RKO (cell line): ENCODE measurements at regions not wholly inside any gene's neighbourhood (a gene's known extent, or its start where the extent isn't known, plus 50 kb on each side); places are given as distances from the start of the nearest gene placed in this dataset.

Source experiments
- DNase-seq: peaks from one replicate; pipeline ENCODE4 v3.0.0-alpha.2; 2016; ENCODE audit warnings: low spot score

DNA sequence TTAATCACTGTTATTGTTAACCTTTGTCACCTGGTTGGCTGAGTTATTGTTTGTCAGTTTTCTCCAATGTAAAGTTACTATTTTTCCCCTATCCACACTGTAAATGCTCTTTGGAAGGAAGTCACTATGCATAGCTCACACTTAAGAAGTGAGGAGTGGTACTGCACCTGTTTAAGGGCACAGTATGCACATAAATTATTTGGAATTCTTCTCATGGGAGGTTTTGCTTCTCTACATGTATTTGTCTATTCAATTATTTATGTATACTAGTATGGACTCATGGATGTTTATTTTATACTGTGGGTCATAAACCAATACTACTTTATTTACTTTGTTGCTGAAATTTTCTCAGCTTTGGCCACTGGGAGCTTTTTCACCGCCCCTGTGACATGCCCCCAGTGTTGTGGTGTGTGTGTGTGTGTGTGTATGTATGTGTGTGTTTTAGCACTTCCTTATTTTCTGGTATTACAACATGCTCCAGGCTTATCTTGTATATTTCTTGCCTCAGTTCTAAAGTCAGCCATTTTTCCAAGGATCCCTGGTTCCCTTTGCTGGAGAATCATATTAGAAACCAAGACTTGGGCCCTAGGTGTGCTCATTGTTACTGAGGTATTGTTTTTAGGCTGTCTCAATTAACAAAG, 290.5 kb downstream of the KBTBD8 start:
- DNase-seq = no peak

DNA sequence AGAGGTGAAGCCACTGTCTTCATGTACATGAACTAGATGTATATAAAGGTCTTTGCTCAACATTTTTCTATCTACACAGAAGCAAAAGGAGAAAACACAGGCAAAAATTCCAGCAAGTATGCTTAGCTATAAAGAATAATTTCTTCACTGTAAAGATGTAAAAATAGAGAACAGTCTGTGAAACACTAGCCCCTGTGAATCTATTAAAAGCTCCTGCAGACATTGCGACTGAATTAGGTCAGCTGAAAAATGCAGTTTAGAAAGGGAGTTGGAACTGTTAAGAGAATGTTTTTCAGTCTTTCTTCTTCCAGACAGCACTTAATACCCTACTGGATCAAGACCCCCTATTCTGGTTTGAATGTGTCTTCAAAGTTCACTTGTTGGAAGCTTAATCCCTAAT, 291.5 kb downstream of the KBTBD8 start:
- DNase-seq = no peak

DNA sequence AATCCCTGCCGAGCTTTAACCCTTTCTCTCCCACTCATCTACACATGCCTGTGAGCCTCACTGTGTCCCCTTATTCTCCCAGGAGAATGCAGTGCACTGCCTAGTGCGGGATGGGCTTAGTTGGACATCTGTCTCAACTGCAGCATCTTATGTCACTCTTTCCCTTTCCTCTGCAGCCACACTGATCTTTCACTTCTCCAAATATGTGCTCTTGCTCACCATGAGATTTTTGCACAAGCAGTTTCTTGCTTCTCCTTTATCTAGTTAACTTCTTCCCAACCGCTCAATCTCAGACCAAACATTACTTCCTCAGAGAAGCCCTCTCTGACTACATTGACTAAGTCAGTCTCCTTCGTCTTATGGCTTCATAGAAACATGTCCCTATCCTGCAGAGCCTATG, 292.3 kb downstream of the KBTBD8 start:
- no peak for DNase-seq

DNA sequence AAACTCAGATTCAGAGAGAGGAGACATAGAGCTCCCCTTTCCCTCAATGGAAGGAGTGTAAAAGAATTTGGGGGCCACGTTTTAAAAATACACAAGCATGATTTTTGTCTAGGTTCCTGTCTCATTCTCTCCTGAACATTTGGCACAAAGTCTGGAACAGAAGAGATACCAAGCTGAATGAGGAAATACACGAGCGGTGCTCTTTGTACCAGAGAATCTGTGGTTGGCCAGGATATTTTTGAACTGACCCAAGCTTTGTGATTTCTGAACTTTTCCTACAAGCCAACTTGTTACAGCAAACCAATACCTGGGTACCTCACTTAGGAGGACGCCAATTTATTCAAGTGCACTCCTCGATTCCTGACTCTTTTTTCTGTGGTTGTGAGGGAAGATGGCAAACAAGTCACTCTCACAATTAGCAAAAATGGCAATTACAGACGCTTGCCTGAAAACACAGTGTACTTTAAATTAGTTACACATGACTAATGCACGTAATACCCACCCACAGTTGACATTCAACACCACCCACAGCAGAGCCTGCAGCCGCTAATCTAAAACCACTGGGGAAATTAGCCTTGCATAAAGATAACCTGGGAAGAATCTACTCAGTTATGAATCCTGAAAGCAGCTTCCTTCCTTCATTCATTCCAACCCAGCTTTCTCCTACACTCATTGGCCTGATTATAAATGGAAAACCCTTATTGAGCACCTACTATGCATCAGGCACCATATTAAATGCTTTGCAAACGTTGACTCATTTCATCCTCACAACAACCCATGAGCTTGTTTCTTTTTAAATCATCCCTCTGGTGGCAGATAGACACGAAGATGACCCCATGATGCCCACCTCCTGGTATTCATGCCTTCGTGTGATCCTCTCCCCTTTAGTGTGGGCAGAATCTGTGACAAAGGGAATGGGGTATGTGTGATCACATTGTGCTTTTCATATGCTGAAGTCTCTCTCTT, 293.5 kb downstream of the KBTBD8 start:
- no peak for DNase-seq

DNA sequence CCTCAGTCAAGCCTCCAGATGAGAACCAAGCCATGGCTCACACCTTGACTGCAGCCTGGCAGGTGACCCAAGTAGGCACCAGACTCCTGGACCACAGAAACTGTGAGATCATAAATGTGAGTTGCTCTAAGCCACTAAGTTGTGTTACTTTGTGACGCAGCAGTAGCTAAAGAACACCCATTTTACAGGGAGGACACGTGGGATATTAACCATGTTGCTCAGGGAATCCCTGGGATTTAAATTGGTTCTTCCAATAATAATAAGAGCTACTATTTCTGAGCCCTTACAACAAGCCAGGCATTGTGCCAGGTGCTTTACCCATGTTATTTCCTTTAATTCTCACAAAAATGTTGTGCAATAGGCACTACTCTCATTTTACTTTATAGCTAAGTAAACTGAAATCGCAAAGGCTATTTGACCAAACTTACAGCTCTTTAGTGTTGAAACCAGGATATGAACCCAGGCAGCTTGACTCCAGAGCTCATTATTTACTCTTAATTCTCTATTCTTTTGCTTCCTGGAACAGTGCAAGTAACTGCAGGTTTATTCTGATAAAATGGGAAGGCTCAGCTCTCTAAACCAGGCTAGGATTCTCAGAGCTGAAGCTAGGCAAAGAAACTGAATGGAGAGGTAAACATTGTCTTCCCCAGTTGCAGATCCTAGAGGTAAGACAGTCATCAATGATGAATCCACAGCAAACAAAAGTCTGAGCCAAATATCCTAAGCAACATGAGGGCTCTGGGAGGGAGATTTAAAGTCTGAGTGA, 294.4 kb downstream of the KBTBD8 start:
- no peak for DNase-seq

DNA sequence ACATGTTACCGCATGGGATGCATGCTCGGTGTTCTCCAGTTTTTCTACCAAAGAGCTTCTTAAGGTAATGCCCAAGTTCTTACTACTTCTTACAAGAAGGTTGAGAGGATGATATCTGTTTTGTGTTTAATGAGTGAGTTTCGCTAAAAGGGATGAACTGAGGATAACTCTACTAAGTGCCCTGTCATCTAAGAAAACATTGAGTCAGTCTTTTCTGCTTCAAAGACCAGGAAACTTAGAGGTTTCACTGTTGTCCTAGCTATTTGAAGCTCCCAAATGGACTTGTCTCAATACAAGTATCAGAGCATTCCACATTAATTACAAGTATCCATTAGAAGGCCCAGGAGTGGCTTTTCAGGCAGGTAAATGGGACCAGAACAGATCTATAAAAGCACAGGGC, 296.2 kb downstream of the KBTBD8 start:
- no peak for DNase-seq

DNA sequence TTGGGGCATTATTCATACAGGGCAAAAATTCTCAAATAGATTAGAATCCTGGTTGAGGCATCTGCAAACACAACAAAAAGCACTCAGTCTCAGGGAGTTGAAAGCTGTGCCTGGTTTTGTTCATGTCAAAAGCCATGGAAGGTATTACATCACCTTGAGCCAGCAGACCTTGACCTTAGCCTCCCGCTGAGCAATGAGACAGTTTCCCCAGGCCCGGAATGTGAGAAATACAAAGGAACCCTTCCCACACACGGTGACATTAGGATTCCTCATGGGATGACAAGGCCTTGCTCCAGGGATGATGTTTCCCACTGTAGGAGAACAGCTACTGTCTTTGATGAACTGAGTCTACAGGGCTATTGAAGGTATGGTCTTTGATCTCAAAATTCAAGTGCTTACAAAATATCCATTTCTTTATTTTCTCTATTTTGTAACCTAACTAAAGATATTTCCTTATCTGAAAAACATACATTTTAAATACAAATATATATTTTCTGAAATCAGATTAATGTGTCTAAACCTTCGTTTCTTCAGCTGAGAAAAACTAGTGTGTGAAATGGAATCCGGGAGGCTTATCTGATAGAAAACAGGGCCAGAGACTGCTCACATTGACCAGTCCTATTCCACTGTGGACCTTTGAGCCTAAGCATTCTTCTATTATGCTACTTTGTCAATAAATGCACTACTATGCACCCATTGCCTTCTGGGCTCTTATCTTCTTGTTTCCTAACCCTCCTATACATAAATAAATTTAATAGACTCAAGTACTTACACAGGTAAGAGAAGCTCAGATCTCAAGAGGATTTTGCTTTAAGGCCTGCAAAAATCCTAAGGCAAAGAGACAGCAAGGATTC, 298.2 kb downstream of the KBTBD8 start:
- DNase-seq = peak; percentile 30

DNA sequence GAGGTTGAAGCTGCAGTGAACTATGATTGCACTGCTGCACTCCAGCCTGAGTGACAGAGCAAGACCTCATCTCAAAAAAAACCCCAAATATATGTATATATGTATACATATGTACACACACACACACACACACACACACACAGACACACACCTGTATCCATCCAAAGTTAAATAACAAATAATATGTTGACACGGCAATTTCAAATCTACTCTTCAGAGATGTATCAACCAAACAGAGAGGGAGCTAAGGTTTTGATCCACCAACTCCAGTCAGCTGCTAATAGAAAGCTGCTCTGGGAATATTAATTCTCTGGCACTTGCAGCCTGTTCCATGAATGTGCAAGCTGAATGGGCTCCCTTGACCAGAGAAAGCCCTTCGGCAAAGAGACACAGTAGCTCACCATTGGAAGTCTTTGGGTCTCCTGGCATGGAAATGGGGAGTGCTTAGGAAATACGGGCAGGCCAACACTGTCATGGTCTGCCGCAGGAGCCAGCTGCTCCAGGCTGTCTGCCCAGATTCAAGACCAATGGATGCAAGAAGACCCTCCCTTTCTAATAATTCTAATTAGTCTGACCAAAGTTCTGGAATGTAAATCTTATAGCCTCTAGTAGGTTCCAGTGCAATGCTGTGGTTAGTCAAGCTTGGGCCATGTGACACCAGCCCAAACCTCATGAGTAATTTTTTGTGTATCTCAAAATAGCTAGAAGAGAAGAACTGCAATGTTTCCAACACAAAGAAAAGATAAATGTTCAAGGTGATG, 299.8 kb downstream of the KBTBD8 start:
- DNase-seq = no peak

DNA sequence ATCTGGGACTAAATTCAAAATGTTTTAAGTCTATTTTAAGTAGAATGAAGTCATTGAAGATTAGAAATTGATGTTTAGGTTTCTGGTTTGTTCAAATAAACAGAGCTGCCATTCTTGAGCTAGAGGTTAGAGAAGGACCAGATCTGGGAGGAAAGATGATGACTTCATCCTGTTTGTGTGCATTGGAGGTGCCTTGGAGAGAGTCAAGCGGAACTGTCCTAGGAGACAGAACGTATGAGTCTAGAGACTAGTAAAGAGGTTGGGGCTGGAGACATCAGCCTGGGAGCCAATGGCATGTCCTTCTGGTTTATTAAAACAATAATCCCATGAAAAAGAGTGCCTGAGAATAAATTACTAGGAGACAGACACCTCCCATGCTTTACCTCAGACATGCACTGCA, 303.4 kb downstream of the KBTBD8 start:
- no peak for DNase-seq

DNA sequence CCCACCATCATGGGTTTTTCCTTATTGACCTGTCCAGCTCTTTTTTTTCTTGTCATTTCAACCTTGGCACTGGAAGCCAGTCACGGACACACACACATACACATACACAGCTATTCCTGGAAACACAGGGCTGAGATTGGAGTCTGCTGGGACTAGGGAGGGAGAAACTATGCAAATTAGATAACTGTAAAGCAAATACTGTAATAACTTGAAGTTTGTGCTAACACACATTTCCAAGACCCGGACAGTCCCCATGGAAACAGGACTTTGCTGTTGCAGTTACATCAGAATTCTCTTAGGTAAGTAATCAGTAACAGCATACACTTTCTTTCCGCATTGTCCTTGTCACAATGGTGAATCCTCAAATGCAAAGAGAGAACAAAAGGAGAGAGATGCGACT, 304.4 kb downstream of the KBTBD8 start:
- no peak for DNase-seq

DNA sequence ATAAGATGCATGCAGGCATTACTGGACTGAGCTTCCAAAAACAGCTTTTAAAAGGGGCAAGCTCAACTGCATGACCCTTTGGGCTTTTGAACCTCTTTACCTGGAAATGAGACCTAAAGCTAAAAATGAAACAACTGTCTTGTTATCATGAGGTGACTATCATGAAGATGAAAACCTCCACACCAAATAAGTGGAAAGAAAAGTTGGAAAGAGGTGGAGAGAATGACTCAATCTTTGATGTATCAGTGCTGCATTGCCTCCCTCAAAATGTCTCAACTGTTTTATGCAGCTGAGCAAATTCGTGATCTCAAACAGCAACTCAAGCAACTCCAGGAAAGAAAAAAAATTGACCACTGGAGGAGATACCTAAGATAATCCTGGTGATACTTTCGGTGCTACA, 307.1 kb downstream of the KBTBD8 start:
- no peak for DNase-seq

DNA sequence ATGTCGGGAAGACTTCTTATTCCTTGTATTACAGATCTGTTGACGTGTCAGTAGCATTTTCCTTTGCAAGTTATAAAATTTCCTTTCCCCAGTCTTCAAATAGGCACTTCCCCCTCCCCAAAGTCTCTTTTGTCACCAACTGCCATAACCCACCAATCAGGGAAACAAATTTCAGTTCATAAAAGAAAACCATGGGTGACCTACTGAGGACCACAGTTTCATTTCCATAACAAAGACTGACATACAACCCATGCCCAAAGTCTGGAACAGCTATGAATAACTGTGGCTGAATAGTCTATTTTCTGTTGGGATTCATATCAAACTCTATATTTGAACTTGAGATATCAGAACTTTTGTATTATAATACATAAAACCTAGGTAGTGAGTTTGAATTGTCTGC, 307.8 kb downstream of the KBTBD8 start:
- no peak for DNase-seq

DNA sequence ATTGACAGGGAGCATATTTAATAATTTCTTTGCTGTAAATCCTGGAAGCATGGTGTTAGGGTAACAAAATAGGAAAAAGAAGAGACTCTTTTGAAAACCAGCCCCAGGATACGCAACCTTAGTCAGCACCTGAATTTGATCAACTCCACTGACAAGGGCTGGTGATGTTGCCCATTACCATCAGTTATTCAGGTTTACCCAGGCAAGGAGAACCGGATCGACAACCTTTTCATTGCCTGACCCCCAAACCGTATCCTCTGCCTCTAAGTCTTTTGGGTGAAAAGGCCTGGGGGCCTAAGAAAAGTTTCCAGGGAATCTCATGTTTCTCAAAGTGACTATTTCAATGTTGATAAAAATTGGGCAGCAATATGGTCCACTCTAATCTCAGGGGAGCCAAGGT, 313.3 kb downstream of the KBTBD8 start:
- DNase-seq = no peak

DNA sequence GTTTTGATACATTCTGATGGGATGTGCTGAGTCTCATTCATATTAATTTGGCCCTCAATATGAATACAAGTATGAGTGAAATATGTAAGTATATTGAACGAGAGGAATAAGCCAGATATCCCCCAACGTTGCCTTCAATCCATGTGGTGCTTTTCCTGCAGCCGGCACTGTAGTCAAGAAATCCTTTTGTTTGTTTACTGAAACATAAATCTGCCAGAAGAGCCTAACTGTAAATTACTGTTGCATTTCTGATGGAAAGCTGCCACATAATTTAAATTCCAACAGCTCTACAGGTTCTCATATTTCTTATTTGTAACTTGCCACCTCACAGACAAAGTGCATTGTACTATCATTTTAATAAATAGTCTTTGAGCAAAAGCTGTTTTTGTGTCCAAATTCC, 314.0 kb downstream of the KBTBD8 start:
- DNase-seq = no peak

DNA sequence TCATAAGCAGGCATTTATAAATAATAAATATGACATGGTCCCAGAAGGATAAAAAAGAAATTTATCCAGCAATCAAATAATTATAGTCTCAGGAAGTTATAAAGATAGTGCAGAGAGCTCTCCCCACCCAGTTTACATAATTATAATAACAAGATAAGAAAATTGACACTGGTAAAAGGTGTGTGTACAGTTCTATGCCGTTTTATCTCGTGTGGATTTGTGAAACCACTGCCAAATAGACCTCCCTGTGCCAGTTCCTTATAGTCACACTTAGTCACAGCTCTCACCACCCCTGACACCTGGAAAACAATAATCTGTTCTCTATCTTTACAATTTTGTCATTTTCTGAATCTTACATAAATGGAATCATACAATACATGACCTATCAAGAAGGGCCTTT, 320.1 kb downstream of the KBTBD8 start:
- no peak for DNase-seq

DNA sequence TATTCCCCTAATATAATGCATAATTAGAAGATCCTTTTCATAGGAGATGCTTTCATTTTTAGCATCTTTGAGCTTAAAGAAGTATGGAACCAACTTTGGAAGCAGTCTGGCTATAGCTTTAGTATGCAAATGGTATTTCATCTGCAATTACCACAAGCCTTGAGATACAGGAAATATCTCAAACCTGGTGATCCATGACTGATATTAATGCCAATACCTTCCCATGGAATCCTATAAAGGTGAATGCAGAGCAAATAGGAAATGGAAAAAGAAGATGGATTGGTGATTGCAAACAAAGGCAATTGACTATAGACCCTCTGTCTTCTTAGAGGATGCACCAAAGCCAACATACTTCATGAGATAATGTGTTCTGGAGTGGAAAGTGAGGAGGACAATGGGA, 326.4 kb downstream of the KBTBD8 start:
- DNase-seq = no peak
